CD4-positive, alpha-beta T cell treated with Interleukin-17A for 1 hour (primary cell): ENCODE measurements at regions not wholly inside any gene's neighbourhood (a gene's known extent, or its start where the extent isn't known, plus 50 kb on each side); places are given as distances from the start of the nearest gene placed in this dataset.
A peak's percentile ranks its signal among the peaks of the same experiment; 100 is the strongest.

Experiments used
- DNase-seq: peaks from one replicate; pipeline ENCODE4 v3.0.0-alpha.2; 2020

- DNase-seq = no peak
Observed at GRCh38 chr6:148653138-148653776, 93.6 kb upstream of the UST start.

DNA sequence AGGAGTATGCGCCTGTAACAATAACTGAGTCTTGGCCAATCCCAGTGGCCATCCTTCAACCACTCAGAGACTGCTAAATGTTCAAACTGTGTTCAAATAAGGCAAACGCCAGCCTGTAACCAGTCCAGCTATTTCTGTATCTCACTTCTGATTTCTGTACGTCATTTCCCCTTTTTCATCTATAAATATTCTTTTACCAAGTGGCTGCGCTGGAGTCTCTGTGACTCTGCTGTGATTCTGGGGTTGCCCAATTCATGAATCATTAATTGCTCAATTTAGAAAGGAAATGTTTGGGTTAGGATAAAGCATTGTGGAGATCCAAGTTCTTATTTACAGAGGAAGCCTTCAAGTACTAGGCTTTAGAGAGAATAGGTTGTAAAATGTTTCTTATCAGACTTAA, 89.8 kb upstream of the UST start:
- DNase-seq = peak; percentile 16

- no peak for DNase-seq
Observed at GRCh38 chr6:148658681-148659430, 88.0 kb upstream of the UST start.

DNA sequence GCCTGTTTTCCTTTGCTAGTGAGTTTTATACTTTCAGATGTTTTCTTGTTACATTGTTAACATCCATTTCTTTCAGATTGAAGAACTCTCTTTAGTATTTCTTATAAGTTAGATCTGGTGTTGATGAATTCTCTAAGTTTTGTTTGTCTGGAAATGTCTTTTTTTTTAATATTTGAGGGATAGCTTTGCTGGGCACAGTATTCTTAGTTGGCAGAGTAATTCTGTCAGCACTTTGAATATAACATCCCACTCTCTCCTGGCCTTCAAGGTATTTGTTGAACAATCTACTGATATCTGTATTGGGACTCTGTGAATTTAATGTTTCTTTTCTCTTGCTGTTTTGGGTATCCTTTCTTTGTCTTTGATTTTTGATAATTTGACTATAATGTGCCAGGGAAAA, 79.4 kb upstream of the UST start:
- DNase-seq = no peak

DNA sequence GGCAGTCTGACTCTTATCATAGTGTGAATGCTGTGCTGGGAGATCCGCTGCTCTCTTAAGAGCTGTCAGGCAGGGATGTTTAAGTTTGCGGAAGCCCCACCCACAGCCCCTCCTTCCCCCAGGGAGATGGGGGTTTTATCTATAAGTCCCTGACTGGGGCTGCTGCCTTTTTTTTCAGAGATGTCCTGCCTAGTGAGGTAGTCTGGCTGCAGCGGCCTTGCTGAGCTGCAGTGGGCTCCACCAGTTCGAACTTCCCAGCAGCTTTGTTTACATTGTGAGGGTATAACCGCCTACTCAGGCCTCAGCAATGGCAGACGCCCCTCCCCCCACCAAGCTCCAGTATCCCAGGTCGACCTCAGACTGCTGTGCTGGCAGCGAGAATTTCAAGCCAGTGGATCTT, 75.7 kb upstream of the UST start:
- DNase-seq = no peak

GRCh38 chr6:148671952-148672351, 74.9 kb upstream of the UST start:
- no peak for DNase-seq

- DNase-seq = no peak
Observed at GRCh38 chr6:148674306-148674705, 72.5 kb upstream of the UST start.

- no peak for DNase-seq
Observed at GRCh38 chr6:148677594-148678476, 69.0 kb upstream of the UST start.

DNA sequence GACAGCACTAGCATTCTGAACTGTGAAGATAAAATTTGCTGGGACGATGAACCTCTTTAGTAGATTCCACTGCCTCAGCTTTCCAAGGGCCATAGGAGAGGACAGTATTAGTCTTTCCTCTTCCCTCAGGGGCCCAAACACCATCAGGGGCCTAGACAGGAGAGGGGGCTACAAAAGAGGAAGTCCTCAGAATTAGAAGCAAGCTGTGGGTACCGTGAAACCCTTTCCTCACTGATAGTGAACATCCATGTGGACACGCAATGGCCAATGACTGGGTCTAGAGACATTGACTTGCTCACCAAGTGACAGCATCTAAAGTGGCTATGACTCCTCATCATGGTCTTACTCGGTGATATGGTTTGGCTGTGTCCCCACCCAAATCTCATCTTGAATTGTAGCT, 68.1 kb upstream of the UST start:
- DNase-seq = no peak

DNA sequence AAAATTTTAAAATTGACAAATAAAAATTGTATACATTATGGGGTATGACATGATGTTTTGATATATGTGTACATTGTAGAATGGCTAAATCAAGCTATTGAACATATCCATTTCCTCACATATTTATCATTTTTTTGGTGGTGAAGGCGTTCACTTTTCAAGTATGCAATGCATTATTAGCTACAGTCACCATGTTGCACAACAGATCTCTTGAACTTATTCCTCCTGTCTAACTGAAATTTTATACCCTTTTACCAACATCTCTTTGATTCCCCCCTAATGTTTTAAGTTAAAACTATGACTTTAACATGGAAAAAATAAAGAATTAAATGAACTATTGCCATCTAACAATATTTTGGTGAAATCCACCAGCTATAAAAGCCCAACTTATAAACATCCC, 65.2 kb upstream of the UST start:
- no peak for DNase-seq

DNA sequence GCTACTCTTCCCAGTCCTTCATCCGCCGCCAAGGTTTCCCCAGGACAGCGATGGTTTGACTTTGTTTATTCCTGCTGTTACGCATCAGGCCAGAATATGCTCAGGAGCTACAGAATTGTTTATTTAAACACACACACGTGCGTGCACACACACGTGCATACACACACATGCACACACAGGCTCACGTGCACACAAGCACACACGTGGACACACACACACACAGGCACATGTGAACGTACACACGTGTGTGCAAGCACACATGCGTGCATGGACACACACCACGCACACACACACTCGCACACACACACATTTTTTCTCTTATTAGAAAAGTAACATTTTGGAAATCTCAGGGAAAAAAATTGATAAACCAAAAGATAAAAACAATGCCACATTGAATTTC, 64.6 kb upstream of the UST start:
- no peak for DNase-seq

- DNase-seq = peak; percentile 23
Observed at GRCh38 chr6:148682990-148683389, 63.8 kb upstream of the UST start.

DNA sequence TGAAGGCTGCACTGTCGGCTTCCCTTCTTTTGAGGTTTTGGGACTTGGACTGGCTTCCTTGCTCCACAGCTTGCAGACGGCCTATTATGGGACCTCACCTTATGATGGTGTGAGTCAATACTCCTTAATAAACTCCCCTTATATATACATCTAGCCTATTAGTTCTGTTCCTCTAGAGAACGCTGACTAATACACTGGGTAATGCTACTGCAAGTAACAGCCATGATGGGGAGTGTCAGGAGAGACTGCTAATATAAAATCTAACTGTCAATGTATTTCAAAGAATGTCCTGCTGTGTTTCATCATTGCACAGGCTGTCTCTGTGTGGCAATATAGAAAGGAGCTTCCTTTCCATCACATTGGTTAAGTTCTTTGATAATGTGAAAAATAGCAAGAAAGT, 57.7 kb upstream of the UST start:
- DNase-seq = no peak

- no peak for DNase-seq
Observed at GRCh38 chr6:148693882-148694484, 52.8 kb upstream of the UST start.
